ENCODE measurements at regions not wholly inside any gene's neighbourhood (a gene's known extent, or its start where the extent isn't known, plus 50 kb on each side); places are given as distances from the start of the nearest gene placed in this dataset.

GRCh38 chr10:10493833-10494232 is 523.8 kb upstream of the CELF2 start:
- Histone ChIP-seq H3K4me3 (no peak overlapping the region), H3K4me1 (no peaks in the 10 kb centered on the region), H3K4me2 (no peak overlapping the region), H3K9me3 (no peaks in the 10 kb centered on the region), H3K27ac (no peak overlapping the region)
- no peak for TF ChIP-seq KDM5A (IDR thresholded peaks at IDR 0.05)
- TF ChIP-seq ZSCAN20 (CRISPR knock-in tag; IDR thresholded peaks at IDR 0.05), result no peak
- TF ChIP-seq, protein P1, sequence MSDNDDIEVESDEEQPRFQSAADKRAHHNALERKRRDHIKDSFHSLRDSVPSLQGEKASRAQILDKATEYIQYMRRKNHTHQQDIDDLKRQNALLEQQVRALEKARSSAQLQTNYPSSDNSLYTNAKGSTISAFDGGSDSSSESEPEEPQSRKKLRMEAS (IDR thresholded peaks at IDR 0.05), result no peak
- TF ChIP-seq, protein P2, sequence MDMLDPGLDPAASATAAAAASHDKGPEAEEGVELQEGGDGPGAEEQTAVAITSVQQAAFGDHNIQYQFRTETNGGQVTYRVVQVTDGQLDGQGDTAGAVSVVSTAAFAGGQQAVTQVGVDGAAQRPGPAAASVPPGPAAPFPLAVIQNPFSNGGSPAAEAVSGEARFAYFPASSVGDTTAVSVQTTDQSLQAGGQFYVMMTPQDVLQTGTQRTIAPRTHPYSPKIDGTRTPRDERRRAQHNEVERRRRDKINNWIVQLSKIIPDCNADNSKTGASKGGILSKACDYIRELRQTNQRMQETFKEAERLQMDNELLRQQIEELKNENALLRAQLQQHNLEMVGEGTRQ (IDR thresholded peaks at IDR 0.05), result no peak
- TF ChIP-seq, protein P3, sequence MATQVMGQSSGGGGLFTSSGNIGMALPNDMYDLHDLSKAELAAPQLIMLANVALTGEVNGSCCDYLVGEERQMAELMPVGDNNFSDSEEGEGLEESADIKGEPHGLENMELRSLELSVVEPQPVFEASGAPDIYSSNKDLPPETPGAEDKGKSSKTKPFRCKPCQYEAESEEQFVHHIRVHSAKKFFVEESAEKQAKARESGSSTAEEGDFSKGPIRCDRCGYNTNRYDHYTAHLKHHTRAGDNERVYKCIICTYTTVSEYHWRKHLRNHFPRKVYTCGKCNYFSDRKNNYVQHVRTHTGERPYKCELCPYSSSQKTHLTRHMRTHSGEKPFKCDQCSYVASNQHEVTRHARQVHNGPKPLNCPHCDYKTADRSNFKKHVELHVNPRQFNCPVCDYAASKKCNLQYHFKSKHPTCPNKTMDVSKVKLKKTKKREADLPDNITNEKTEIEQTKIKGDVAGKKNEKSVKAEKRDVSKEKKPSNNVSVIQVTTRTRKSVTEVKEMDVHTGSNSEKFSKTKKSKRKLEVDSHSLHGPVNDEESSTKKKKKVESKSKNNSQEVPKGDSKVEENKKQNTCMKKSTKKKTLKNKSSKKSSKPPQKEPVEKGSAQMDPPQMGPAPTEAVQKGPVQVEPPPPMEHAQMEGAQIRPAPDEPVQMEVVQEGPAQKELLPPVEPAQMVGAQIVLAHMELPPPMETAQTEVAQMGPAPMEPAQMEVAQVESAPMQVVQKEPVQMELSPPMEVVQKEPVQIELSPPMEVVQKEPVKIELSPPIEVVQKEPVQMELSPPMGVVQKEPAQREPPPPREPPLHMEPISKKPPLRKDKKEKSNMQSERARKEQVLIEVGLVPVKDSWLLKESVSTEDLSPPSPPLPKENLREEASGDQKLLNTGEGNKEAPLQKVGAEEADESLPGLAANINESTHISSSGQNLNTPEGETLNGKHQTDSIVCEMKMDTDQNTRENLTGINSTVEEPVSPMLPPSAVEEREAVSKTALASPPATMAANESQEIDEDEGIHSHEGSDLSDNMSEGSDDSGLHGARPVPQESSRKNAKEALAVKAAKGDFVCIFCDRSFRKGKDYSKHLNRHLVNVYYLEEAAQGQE (IDR thresholded peaks at IDR 0.05), result no peak
- TF ChIP-seq, protein P4, sequence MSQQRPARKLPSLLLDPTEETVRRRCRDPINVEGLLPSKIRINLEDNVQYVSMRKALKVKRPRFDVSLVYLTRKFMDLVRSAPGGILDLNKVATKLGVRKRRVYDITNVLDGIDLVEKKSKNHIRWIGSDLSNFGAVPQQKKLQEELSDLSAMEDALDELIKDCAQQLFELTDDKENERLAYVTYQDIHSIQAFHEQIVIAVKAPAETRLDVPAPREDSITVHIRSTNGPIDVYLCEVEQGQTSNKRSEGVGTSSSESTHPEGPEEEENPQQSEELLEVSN (IDR thresholded peaks at IDR 0.05; ENCODE audit: borderline replicate concordance, low read depth), result no peak
- no peak for TF ChIP-seq KDM1A (IDR thresholded peaks at IDR 0.05; ENCODE audit: low read depth)
- TF ChIP-seq HOXA7 (CRISPR knock-in tag; IDR thresholded peaks at IDR 0.05), result no peak
- no peak for TF ChIP-seq FOSL2 (IDR thresholded peaks at IDR 0.05)
- TF ChIP-seq FOSL2 (CRISPR knock-in tag; IDR thresholded peaks at IDR 0.05), result no peak
- no peak for TF ChIP-seq JUN (IDR thresholded peaks at IDR 0.05)
- TF ChIP-seq, protein P5, sequence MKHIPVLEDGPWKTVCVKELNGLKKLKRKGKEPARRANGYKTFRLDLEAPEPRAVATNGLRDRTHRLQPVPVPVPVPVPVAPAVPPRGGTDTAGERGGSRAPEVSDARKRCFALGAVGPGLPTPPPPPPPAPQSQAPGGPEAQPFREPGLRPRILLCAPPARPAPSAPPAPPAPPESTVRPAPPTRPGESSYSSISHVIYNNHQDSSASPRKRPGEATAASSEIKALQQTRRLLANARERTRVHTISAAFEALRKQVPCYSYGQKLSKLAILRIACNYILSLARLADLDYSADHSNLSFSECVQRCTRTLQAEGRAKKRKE (CRISPR knock-in tag; IDR thresholded peaks at IDR 0.05; ENCODE audit: low read depth), result no peak
- FAIRE-seq (no peak), DNase-seq (ENCODE audit: low read depth in 1 of 2, low spot score in 1 of 2) (no peak), ATAC-seq (no peak)
- CTCF ChIA-PET, result no interaction called here
- POLR2A ChIA-PET, result no interaction called here
- WGBS (ENCODE audit: missing lambda C conversion rate), result 1% methylated on average over 4 of the region's 4 CpGs

DNA sequence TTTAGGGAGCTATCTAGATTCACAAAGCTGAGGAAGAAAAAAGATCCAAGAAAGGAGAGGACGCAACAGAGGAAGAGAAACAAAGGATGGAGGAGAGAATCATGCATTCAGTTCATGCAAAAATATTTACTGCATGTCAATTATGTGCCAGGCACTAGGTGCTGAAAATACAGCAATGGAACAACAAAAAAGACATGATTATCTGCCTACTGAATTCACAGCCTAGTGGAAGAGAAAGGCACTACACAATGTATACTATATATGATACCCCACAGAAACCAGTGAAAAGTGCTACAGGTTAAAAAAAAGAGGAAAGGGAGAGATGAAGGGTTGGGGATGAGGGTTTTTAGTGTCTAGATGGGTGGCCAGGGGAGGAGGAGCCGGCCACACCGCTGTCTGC is 520.4 kb upstream of the CELF2 start:
- FAIRE-seq (no peak), DNase-seq (ENCODE audit: low read depth in 1 of 2, low spot score in 1 of 2) (no peak), ATAC-seq (no peak)
- H3K4me3 ChIP-seq, result no peak overlapping the region
- no peaks in the 10 kb centered on the region for H3K4me1 ChIP-seq
- no peak overlapping the region for H3K4me2 ChIP-seq
- TF ChIP-seq RFX5 (IDR thresholded peaks at IDR 0.05) (no peak), ZSCAN20 (CRISPR knock-in tag; IDR thresholded peaks at IDR 0.05) (no peak), KDM1A (IDR thresholded peaks at IDR 0.05; ENCODE audit: low read depth) (no peak), ZFP36 (IDR thresholded peaks at IDR 0.05; ENCODE audit: borderline replicate concordance, partially characterized antibody) (no peak), JUNB (IDR thresholded peaks at IDR 0.05) (no peak), EP300 (IDR thresholded peaks at IDR 0.05) (no peak), NPAS2 (CRISPR knock-in tag; IDR thresholded peaks at IDR 0.05; ENCODE audit: borderline replicate concordance) (no peak), NR3C1 (IDR thresholded peaks at IDR 0.05) (no peak), HOXB13 (CRISPR knock-in tag; IDR thresholded peaks at IDR 0.05; ENCODE audit: low read depth) (no peak), CBX8 (IDR thresholded peaks at IDR 0.05) (no peak), POLR2A (IDR thresholded peaks at IDR 0.05; ENCODE audit: low read length) (no peak), CBX2 (IDR thresholded peaks at IDR 0.05; ENCODE audit: borderline replicate concordance, low read depth) (no peak), RAD21 (conservative IDR thresholded peaks at IDR 0.05 in 1 of 2, IDR thresholded peaks at IDR 0.05 in 1 of 2) (no peak), HDAC2 (IDR thresholded peaks at IDR 0.05) (no peak), TP53 (CRISPR knock-in tag; IDR thresholded peaks at IDR 0.05) (no peak), SMC3 (IDR thresholded peaks at IDR 0.05) (no peak)
- TF ChIP-seq, protein P6, sequence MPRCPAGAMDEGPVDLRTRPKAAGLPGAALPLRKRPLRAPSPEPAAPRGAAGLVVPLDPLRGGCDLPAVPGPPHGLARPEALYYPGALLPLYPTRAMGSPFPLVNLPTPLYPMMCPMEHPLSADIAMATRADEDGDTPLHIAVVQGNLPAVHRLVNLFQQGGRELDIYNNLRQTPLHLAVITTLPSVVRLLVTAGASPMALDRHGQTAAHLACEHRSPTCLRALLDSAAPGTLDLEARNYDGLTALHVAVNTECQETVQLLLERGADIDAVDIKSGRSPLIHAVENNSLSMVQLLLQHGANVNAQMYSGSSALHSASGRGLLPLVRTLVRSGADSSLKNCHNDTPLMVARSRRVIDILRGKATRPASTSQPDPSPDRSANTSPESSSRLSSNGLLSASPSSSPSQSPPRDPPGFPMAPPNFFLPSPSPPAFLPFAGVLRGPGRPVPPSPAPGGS (IDR thresholded peaks at IDR 0.05), result no peak
- H3K27ac ChIP-seq, result no peak overlapping the region
- CTCF ChIA-PET, result interaction anchor here (0.6 kb wide), 1 partner anchor 411 kb away, joined by 3 read pairs; no protein-coding TSS in a partner anchor
- POLR2A ChIA-PET, result no interaction called here
- 45% methylated on average over 3 of the region's 3 CpGs for WGBS (ENCODE audit: missing lambda C conversion rate)
- H3K9me3 ChIP-seq, result no peaks in the 10 kb centered on the region
